ENCODE measurements at regions not wholly inside any gene's neighbourhood (a gene's known extent, or its start where the extent isn't known, plus 50 kb on each side); places are given as distances from the start of the nearest gene placed in this dataset.

GRCh38 chr5:1701884-1702283 lies 97.8 kb downstream of the MRPL36 start (continued):
- TF ChIP-seq JUN (CRISPR knock-in tag; IDR thresholded peaks at IDR 0.05): no peak

GRCh38 chr5:1701216-1701864 lies 98.3 kb downstream of the MRPL36 start:
- peaks cover 19% of the 10 kb centered on the region for H3K4me1 Mint-ChIP-seq
- TF ChIP-seq E2F5 (CRISPR knock-in tag; IDR thresholded peaks at IDR 0.05): no peak
- TF ChIP-seq ZNF416 (CRISPR knock-in tag; IDR thresholded peaks at IDR 0.05): no peak
- TF ChIP-seq ZNF232 (CRISPR knock-in tag; IDR thresholded peaks at IDR 0.05): no peak
- TF ChIP-seq ERG (CRISPR knock-in tag; IDR thresholded peaks at IDR 0.05): no peak
- TF ChIP-seq IRF1 (CRISPR knock-in tag; IDR thresholded peaks at IDR 0.05): no peak
- no peak for TF ChIP-seq FOXP1 (CRISPR knock-in tag; IDR thresholded peaks at IDR 0.05; ENCODE audit: borderline replicate concordance)
- no peak for TF ChIP-seq SP1 (CRISPR knock-in tag; conservative IDR thresholded peaks at IDR 0.05)
- TF ChIP-seq ZNF532 (CRISPR knock-in tag; IDR thresholded peaks at IDR 0.05; ENCODE audit: borderline replicate concordance): no peak
- TF ChIP-seq ESRRA (CRISPR knock-in tag; IDR thresholded peaks at IDR 0.05; ENCODE audit: borderline replicate concordance): no peak
- TF ChIP-seq TEAD4 (CRISPR knock-in tag; IDR thresholded peaks at IDR 0.05): no peak
- no peak for TF ChIP-seq ZNF138 (CRISPR knock-in tag; conservative IDR thresholded peaks at IDR 0.05)
- no peak for TF ChIP-seq ZNF423 (CRISPR knock-in tag; IDR thresholded peaks at IDR 0.05)
- H3K9me3 Mint-ChIP-seq: peaks cover 9% of the 10 kb centered on the region
- no peak overlapping the region for H3K27ac Mint-ChIP-seq
- H3K36me3 Mint-ChIP-seq: peaks cover 6% of the 10 kb centered on the region
- no peak overlapping the region for H3K4me3 Mint-ChIP-seq
- no peak for DNase-seq (ENCODE audit: low spot score)
- peaks cover 11% of the 10 kb centered on the region for H3K27me3 Mint-ChIP-seq (ENCODE audit: low read depth)
- ChIA-PET CTCF (interaction anchor here (1.2 to 1.3 kb wide), 2 partner anchors 24 to 29 kb away, joined by 3 read pairs; no protein-coding TSS in a partner anchor), POLR2A (no interaction called here)
- no peak for ATAC-seq

GRCh38 chr5:1699394-1699793 lies 100.2 kb downstream of the MRPL36 start:
- Mint-ChIP-seq H3K9me3 (peaks cover 9% of the 10 kb centered on the region), H3K27me3 (ENCODE audit: low read depth) (peaks cover 11% of the 10 kb centered on the region), H3K36me3 (peaks cover 6% of the 10 kb centered on the region), H3K4me1 (peaks cover 19% of the 10 kb centered on the region), H3K27ac (no peak overlapping the region), H3K4me3 (no peak overlapping the region)
- ChIA-PET CTCF (no interaction called here), POLR2A (no interaction called here)
- DNase-seq (ENCODE audit: low spot score) (no peak), ATAC-seq (no peak)
- TF ChIP-seq ZNF317 (CRISPR knock-in tag; IDR thresholded peaks at IDR 0.05; ENCODE audit: borderline replicate concordance, low read depth): peak; percentile 89
- no peak for TF ChIP-seq CBFB (CRISPR knock-in tag; IDR thresholded peaks at IDR 0.05; ENCODE audit: low read depth)

Data from WTC11 (cell line).